D721Med (cell line): ENCODE measurements at regions not wholly inside any gene's neighbourhood (a gene's known extent, or its start where the extent isn't known, plus 50 kb on each side); places are given as distances from the start of the nearest gene placed in this dataset.

Source experiments
- DNase-seq: peaks from one replicate; pipeline ENCODE4 v3.0.0; 2011; ENCODE audit warnings: low spot score; ENCODE audit not compliant: insufficient read length
- FAIRE-seq: peaks from 2 replicates; lab custom pipeline; 2011; peaks lifted over from hg19 to GRCh38; lab: Jason Lieb, UNC
- TF ChIP-seq, protein P1 (sequence below): IDR thresholded peaks from 2 replicates; pipeline ENCODE4 v1.5.1; 2012; ENCODE audit warnings: mild to moderate bottlenecking, control low read depth; ENCODE audit not compliant: insufficient read depth; ENCODE audit errors: missing control alignments

DNA sequence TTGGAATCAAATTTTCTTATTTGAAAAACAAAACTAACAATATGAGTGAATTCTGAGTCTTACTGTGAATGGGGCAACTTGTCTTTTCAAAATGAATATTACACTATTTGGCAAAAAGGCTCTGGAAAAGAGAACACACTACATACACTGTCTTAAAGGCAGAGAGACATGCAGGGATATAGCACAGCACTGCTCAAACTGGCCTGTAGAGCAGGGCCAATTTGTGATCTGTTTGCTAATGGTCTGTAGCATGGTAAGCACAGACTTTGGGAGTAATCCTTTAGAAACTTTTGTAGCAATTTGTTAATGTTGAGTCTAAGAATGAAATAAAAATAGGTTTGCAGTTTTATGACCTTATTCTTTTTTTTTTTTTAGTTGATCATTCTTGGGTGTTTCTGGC lies 679.8 kb upstream of the SGO1 start:
- TF ChIP-seq, protein P1, sequence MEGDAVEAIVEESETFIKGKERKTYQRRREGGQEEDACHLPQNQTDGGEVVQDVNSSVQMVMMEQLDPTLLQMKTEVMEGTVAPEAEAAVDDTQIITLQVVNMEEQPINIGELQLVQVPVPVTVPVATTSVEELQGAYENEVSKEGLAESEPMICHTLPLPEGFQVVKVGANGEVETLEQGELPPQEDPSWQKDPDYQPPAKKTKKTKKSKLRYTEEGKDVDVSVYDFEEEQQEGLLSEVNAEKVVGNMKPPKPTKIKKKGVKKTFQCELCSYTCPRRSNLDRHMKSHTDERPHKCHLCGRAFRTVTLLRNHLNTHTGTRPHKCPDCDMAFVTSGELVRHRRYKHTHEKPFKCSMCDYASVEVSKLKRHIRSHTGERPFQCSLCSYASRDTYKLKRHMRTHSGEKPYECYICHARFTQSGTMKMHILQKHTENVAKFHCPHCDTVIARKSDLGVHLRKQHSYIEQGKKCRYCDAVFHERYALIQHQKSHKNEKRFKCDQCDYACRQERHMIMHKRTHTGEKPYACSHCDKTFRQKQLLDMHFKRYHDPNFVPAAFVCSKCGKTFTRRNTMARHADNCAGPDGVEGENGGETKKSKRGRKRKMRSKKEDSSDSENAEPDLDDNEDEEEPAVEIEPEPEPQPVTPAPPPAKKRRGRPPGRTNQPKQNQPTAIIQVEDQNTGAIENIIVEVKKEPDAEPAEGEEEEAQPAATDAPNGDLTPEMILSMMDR = no peak
- no peak for FAIRE-seq
- no peak for DNase-seq

GRCh38 chr3:20861454-20861853 lies 675.4 kb upstream of the SGO1 start:
- DNase-seq = no peak
- no peak for FAIRE-seq

GRCh38 chr3:20857636-20858035 lies 671.6 kb upstream of the SGO1 start:
- FAIRE-seq = no peak
- TF ChIP-seq, protein P1 = no peak
- no peak for DNase-seq

More at GRCh38 chr3:20861454-20861853, 675.4 kb upstream of the SGO1 start:
- TF ChIP-seq, protein P1 = no peak

- FAIRE-seq (no peak), DNase-seq (no peak)
- TF ChIP-seq, protein P1 = no peak
Measured at GRCh38 chr3:20853890-20854289, 667.9 kb upstream of the SGO1 start.

- FAIRE-seq (no peak), DNase-seq (no peak)
- TF ChIP-seq, protein P1 = no peak
Measured at GRCh38 chr3:20852712-20853111, 666.7 kb upstream of the SGO1 start.

DNA sequence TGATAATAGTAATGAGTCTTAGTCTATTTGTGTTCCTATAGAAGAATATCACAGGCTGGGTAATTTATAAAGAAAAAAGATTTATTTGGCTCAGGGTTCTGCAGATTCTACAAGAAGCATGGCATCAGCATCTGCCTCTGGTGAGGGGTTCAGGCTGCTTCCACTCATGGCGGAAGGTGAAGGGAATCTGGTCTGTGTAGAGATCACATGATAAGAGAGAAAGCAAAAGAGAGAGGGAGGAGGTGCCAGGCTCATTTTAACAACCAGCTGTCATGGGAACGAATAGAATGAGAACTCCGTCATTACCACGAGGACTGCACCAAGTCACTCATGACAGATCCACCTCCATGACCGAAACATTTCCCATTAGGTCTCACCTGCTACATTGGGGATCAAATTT lies 664.0 kb upstream of the SGO1 start:
- TF ChIP-seq, protein P1 = no peak
- FAIRE-seq (no peak), DNase-seq (no peak)

GRCh38 chr3:20846832-20847231 lies 660.8 kb upstream of the SGO1 start:
- no peak for FAIRE-seq
- DNase-seq = no peak
- TF ChIP-seq, protein P1 = no peak
